ENCODE measurements at regions not wholly inside any gene's neighbourhood (a gene's known extent, or its start where the extent isn't known, plus 50 kb on each side); places are given as distances from the start of the nearest gene placed in this dataset.

DNA sequence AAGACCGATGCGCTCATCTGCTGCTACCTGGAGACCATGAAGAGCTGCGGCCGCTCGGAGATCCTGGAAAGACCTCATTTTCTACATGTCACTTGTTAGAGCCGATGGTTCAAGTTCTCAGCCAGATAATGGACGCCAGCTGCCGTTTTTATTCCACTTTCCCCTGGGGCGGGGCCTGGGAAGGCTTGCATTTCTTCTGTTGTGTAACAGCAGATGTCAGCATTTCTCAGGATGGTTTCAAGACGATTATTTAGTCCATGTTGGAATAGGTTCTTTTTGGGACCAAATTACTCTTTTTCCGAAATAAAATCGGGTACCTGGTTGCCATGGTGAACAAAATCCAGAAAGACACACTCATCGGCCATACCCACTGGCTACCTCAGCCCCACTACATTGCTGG, 1418.3 kb downstream of the CDH11 start:
- Histone ChIP-seq H3K27ac (ENCODE audit: low read length) (no peak overlapping the region), H3K36me3 (ENCODE audit: insufficient read depth, low read depth, low read length) (no peaks in the 10 kb centered on the region), H3K9ac (ENCODE audit: low read depth, low read length) (no peak overlapping the region), H3K27me3 (ENCODE audit: insufficient read depth, low read length) (no peaks in the 10 kb centered on the region), H3K9me3 (ENCODE audit: insufficient read depth, low read depth, low read length) (no peaks in the 10 kb centered on the region), H3K4me1 (ENCODE audit: insufficient read depth, low read length) (no peaks in the 10 kb centered on the region), H3K4me3 (ENCODE audit: low read length) (no peak overlapping the region)

DNA sequence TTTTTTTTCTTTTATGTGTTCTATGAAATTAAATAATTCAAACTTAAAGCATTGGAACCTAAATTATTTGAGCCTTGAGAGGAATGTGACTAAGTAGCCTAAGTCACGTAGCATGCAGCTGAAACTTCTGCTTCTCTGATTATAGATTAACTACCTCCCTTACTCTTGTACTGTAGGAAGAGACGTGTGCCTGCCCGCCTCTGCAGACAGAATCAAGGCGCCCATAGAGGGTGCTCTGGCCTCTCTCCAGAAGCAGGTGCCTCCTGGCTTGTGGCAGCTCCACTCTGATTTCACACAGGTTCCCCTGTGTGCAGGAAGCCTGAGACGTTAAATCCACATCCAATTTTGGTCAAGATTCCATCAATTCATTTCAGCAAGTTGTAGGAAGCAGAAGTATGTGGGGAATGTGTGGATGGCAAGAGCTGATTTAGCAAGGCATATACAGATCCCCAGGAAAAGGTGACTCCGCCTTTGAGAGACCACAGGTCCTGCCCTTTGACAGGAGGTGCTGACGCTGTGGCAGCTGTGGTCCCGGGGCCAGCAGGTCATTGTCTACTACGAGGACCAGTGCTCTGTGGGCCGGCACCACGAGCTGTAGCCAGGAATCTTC, 1418.8 kb downstream of the CDH11 start:
- Histone ChIP-seq H3K27me3 (ENCODE audit: insufficient read depth, low read length) (no peaks in the 10 kb centered on the region), H3K9me3 (ENCODE audit: insufficient read depth, low read depth, low read length) (no peaks in the 10 kb centered on the region), H3K4me1 (ENCODE audit: insufficient read depth, low read length) (no peaks in the 10 kb centered on the region), H3K9ac (ENCODE audit: low read depth, low read length) (no peak overlapping the region), H3K36me3 (ENCODE audit: insufficient read depth, low read depth, low read length) (no peaks in the 10 kb centered on the region), H3K4me3 (ENCODE audit: low read length) (no peak overlapping the region), H3K27ac (ENCODE audit: low read length) (no peak overlapping the region)

DNA sequence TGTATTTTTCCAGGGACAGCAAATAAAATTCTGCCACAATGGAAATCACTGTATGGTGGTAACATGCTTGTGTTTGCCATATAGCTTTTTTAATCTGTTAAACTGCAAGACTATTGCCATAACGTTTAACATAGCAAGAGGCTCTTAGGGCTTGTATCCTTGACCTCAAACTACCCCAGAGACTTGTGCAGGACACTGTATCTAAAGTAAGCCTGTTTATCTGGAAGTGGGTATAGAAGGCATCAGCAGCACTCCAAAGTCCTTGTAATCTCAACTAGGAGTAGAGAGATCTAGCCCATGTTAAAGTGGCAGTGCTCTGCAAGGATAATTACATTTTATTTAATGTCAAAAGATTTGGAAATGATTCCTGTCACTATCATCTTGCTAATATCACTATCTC, 1424.1 kb downstream of the CDH11 start:
- Histone ChIP-seq H3K36me3 (ENCODE audit: insufficient read depth, low read depth, low read length) (no peaks in the 10 kb centered on the region), H3K9me3 (ENCODE audit: insufficient read depth, low read depth, low read length) (no peaks in the 10 kb centered on the region), H3K9ac (ENCODE audit: low read depth, low read length) (no peak overlapping the region), H3K4me3 (ENCODE audit: low read length) (no peak overlapping the region), H3K4me1 (ENCODE audit: insufficient read depth, low read length) (no peaks in the 10 kb centered on the region), H3K27ac (ENCODE audit: low read length) (no peak overlapping the region), H3K27me3 (ENCODE audit: insufficient read depth, low read length) (no peaks in the 10 kb centered on the region)

DNA sequence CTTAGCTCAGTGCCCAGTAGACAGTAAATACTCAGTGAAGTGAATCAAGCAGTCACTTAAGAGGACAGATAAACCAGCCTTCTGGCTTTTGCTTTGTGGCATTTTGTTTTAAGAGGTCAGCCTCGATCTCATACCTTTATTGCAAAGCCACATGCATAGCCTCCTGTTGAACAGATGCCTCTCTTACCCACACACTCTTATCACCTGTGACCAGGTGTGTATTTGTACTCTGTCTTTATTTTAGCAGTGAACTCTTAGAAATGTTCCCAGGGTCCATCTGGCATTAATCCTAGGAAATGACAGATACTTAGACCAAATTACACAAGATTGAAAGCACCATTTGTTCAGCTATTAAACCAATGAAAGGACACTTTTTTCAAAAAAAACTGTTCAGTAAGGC, 1426.5 kb downstream of the CDH11 start:
- H3K27me3 ChIP-seq (ENCODE audit: insufficient read depth, low read length), result no peaks in the 10 kb centered on the region
- H3K9me3 ChIP-seq (ENCODE audit: insufficient read depth, low read depth, low read length), result no peaks in the 10 kb centered on the region
- no peaks in the 10 kb centered on the region for H3K4me1 ChIP-seq (ENCODE audit: insufficient read depth, low read length)
- no peak overlapping the region for H3K9ac ChIP-seq (ENCODE audit: low read depth, low read length)
- H3K27ac ChIP-seq (ENCODE audit: low read length), result no peak overlapping the region
- H3K36me3 ChIP-seq (ENCODE audit: insufficient read depth, low read depth, low read length), result no peaks in the 10 kb centered on the region
- H3K4me3 ChIP-seq (ENCODE audit: low read length), result no peak overlapping the region

DNA sequence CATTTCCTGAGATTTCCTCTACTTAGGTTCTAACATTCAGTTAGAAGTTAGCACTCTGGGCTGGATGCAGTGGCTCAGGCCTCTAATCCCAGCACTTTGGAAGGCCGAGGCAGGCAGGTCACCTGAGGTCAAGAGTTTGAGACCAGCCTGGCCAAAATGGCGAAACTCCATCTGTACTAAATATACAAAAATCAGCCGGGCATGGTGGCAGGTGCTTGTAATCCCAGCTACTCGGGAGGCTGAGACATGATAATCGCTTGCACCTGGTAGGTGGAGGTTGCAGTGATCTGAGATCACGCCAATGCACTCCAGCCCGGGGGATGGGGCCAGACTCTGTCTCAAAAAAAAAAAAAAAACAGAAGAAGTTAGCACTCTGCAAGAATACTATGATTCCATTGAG, 1430.9 kb downstream of the CDH11 start:
- H3K4me1 ChIP-seq (ENCODE audit: insufficient read depth, low read length), result no peaks in the 10 kb centered on the region
- H3K27me3 ChIP-seq (ENCODE audit: insufficient read depth, low read length), result no peaks in the 10 kb centered on the region
- H3K4me3 ChIP-seq (ENCODE audit: low read length), result no peak overlapping the region
- no peak overlapping the region for H3K9ac ChIP-seq (ENCODE audit: low read depth, low read length)
- no peaks in the 10 kb centered on the region for H3K9me3 ChIP-seq (ENCODE audit: insufficient read depth, low read depth, low read length)
- H3K36me3 ChIP-seq (ENCODE audit: insufficient read depth, low read depth, low read length), result no peaks in the 10 kb centered on the region
- H3K27ac ChIP-seq (ENCODE audit: low read length), result no peak overlapping the region

DNA sequence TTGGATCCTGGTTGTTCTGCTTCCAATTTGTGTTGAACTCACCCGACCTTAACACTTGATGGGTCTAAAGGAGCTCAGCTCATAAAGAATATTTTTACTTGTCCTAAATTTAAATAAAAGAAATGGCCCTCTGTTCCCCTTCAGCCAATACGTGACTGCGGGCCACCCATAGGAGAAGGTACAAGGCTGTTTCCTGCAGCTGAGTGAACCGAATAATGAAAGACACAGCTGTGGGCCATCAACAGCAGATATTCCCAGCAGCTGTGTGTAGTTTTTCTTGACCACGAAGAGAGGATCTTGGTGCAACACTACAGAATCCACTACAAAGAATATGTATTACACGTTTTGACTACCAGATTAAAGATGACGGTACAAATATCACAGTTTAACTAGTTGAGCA, 1431.6 kb downstream of the CDH11 start:
- no peaks in the 10 kb centered on the region for H3K36me3 ChIP-seq (ENCODE audit: insufficient read depth, low read depth, low read length)
- H3K9me3 ChIP-seq (ENCODE audit: insufficient read depth, low read depth, low read length), result no peaks in the 10 kb centered on the region
- no peak overlapping the region for H3K27ac ChIP-seq (ENCODE audit: low read length)
- H3K4me3 ChIP-seq (ENCODE audit: low read length), result no peak overlapping the region
- H3K9ac ChIP-seq (ENCODE audit: low read depth, low read length), result no peak overlapping the region
- no peaks in the 10 kb centered on the region for H3K27me3 ChIP-seq (ENCODE audit: insufficient read depth, low read length)
- no peaks in the 10 kb centered on the region for H3K4me1 ChIP-seq (ENCODE audit: insufficient read depth, low read length)

DNA sequence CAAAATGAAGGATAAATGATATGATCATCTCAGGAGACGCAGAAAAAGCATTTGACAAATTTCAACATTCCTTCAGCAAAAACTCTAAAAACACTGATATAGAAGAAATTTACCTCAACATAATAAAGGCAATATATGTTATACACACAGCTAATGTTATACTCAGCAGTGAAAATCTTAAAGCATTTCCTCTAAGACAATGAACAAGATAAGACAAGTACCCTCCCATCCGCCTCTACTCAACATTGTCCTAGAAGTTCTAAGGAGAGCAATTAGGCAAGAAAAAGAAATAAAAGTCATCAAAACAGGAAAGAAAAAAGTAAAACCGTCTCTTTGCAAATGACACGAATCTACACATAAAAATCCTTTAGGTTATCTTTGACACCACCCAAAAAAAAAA, 1432.8 kb downstream of the CDH11 start:
- H3K4me1 ChIP-seq (ENCODE audit: insufficient read depth, low read length), result no peaks in the 10 kb centered on the region
- no peak overlapping the region for H3K27ac ChIP-seq (ENCODE audit: low read length)
- H3K27me3 ChIP-seq (ENCODE audit: insufficient read depth, low read length), result no peaks in the 10 kb centered on the region
- H3K9me3 ChIP-seq (ENCODE audit: insufficient read depth, low read depth, low read length), result no peaks in the 10 kb centered on the region
- H3K36me3 ChIP-seq (ENCODE audit: insufficient read depth, low read depth, low read length), result no peaks in the 10 kb centered on the region
- no peak overlapping the region for H3K9ac ChIP-seq (ENCODE audit: low read depth, low read length)
- H3K4me3 ChIP-seq (ENCODE audit: low read length), result no peak overlapping the region

DNA sequence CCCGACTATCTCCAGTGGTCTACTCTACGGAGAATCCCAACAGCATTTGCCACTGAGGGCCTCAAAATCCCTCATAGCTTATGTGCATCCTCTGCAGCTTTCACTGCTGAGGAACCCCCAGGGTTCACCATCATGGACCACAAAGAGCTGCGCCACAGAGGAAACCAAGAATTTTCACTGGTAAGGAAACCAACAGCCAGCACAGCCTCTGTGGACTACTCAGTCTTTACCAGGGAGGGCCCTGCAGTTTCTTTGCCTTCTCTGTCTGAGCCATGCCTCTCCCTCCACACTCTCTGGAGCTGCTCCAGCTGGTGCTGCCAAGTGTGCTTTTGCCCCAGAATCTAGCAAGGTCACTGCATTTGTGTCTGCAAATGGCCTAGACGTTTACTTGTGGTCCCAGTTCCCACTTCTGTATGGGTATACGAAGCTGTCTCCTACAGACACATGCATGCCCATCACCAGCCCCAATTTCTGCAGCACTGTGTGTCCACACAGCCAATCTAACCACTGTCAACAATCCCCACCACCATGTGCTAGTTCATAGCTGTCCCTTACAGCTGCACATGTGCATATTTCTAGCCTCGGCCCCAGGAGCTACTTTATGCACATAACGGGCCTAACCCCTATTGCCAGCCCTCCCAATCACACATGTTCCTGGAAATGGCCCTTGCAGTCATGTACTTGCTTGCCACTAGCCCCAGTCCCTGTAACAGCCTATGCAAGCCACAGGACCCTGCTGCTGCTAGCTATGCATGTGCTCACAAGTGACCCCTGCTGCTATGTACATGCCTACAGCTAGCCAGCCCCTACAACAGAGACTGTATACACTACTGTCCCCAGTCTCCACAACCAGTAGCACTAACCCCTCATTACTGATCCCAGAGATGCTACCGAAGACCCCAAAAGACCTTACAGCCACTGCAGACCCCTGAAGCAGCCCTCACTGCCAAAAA, 1437.4 kb downstream of the CDH11 start:
- Histone ChIP-seq H3K4me1 (ENCODE audit: insufficient read depth, low read length) (no peaks in the 10 kb centered on the region), H3K27ac (ENCODE audit: low read length) (no peak overlapping the region), H3K27me3 (ENCODE audit: insufficient read depth, low read length) (no peaks in the 10 kb centered on the region), H3K4me3 (ENCODE audit: low read length) (no peak overlapping the region), H3K36me3 (ENCODE audit: insufficient read depth, low read depth, low read length) (no peaks in the 10 kb centered on the region), H3K9ac (ENCODE audit: low read depth, low read length) (no peak overlapping the region), H3K9me3 (ENCODE audit: insufficient read depth, low read depth, low read length) (no peaks in the 10 kb centered on the region)

DNA sequence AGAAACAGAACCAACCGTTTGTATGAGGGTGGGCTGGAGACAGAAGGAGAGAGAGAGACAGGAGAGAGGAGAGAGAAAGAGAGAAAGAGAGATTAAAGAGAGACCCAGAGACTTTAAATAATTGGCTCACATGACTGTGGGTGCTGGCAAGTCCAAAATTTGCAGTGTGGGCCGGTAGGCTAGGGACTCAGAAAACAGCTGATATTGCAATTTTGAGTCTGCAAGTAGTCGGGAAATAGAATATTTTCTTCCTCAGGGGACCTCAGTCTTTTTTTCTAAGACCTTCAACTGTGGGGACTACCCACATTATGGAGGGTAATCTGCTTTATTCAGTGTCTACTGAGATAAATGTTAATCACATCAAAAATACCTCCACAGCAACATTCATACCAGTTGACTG, 1439.0 kb downstream of the CDH11 start:
- Histone ChIP-seq H3K36me3 (ENCODE audit: insufficient read depth, low read depth, low read length) (no peaks in the 10 kb centered on the region), H3K9ac (ENCODE audit: low read depth, low read length) (no peak overlapping the region), H3K4me3 (ENCODE audit: low read length) (no peak overlapping the region), H3K27me3 (ENCODE audit: insufficient read depth, low read length) (no peaks in the 10 kb centered on the region), H3K4me1 (ENCODE audit: insufficient read depth, low read length) (no peaks in the 10 kb centered on the region), H3K27ac (ENCODE audit: low read length) (no peak overlapping the region), H3K9me3 (ENCODE audit: insufficient read depth, low read depth, low read length) (no peaks in the 10 kb centered on the region)

DNA sequence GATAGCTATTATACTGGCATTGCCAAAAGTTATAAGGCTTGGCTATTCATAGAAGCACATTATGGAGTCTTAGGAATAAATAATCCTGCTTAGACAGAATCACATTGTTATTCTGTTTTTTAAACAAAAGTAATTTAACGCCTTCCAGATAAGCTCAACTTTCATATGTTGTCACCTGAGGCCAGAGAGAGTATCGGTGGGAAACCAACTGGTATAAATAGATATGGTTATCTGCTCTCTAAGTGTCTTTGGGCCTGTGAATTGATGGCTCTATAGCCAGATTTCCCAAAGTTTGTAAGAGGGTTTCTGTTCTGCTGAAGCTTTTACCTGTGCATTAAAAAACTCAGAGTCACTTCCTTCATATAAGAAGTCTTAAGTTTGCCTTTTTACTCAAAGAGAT, 1449.4 kb downstream of the CDH11 start:
- H3K4me1 ChIP-seq (ENCODE audit: insufficient read depth, low read length), result no peaks in the 10 kb centered on the region
- H3K36me3 ChIP-seq (ENCODE audit: insufficient read depth, low read depth, low read length), result no peaks in the 10 kb centered on the region
- H3K27ac ChIP-seq (ENCODE audit: low read length), result no peak overlapping the region
- no peaks in the 10 kb centered on the region for H3K9me3 ChIP-seq (ENCODE audit: insufficient read depth, low read depth, low read length)
- no peak overlapping the region for H3K9ac ChIP-seq (ENCODE audit: low read depth, low read length)
- no peak overlapping the region for H3K4me3 ChIP-seq (ENCODE audit: low read length)
- H3K27me3 ChIP-seq (ENCODE audit: insufficient read depth, low read length), result no peaks in the 10 kb centered on the region

DNA sequence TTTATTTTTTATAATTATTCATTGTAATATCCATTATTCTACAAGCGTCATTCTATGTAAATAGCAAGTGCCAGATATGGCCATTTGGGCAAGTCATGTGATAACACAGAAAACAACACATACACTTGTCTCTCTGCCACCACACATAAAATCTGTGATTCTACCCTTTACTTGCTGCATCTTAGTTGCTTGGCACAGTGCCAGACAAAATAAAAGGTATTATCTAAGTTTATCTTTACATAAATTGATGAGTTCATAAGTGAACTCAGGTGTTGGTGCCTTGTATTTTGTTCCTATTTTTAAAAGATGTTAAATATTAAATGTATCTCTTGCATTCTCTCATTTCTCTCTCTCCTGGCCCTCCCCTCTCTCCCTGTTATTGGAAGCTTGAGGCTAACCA, 1458.7 kb downstream of the CDH11 start:
- no peaks in the 10 kb centered on the region for H3K36me3 ChIP-seq (ENCODE audit: insufficient read depth, low read depth, low read length)
- no peak overlapping the region for H3K4me3 ChIP-seq (ENCODE audit: low read length)
- no peaks in the 10 kb centered on the region for H3K27me3 ChIP-seq (ENCODE audit: insufficient read depth, low read length)
- H3K9me3 ChIP-seq (ENCODE audit: insufficient read depth, low read depth, low read length), result no peaks in the 10 kb centered on the region
- H3K4me1 ChIP-seq (ENCODE audit: insufficient read depth, low read length), result no peaks in the 10 kb centered on the region; the same call in 1 of the 2 replicates
- no peak overlapping the region for H3K27ac ChIP-seq (ENCODE audit: low read length)
- no peak overlapping the region for H3K9ac ChIP-seq (ENCODE audit: low read depth, low read length)

DNA sequence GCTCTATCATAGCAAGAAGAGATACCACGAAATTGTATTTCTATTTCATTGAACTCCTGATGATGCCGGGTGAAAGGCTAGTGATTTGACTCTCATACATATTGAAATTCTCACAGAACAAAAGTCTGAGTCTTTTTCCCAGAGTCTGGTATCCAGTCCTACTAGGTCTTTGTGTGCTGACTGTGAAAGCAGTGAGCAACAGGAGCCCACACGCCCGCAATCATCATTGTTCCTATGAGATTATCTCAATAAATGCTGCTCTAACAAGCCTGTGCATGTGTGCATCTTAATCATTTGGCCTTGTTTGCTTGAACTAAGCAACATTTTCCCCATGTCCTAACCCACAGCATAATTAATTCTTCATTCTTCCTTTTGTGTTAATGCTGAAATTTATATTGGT, 1466.0 kb downstream of the CDH11 start:
- no peak overlapping the region for H3K4me3 ChIP-seq (ENCODE audit: low read length)
- no peaks in the 10 kb centered on the region for H3K9me3 ChIP-seq (ENCODE audit: insufficient read depth, low read depth, low read length)
- H3K4me1 ChIP-seq (ENCODE audit: insufficient read depth, low read length), result no peaks in the 10 kb centered on the region
- H3K27ac ChIP-seq (ENCODE audit: low read length), result no peak overlapping the region
- H3K27me3 ChIP-seq (ENCODE audit: insufficient read depth, low read length), result no peaks in the 10 kb centered on the region
- H3K9ac ChIP-seq (ENCODE audit: low read depth, low read length), result no peak overlapping the region
- no peaks in the 10 kb centered on the region for H3K36me3 ChIP-seq (ENCODE audit: insufficient read depth, low read depth, low read length)

Measured in iPS-20b (cell line).